ENCODE measurements at regions not wholly inside any gene's neighbourhood (a gene's known extent, or its start where the extent isn't known, plus 50 kb on each side); places are given as distances from the start of the nearest gene placed in this dataset.
"Not testable (repeated sequence)": the region's sequence is repeated elsewhere in the genome, so short reads cannot be mapped to it uniquely, and the experiment has no call there.

GRCh38 chr4:147160908-147161513 is 215.3 kb upstream of the TTC29 start:
- intact Hi-C loops (cut with DNase I; ENCODE audit: low total_unique reads) = no loop called here
- Histone ChIP-seq H3K27me3 (no peaks in the 10 kb centered on the region), H3K27ac (no peak overlapping the region), H3K9me3 (no peaks in the 10 kb centered on the region), H3K4me3 (no peak overlapping the region), H3K36me3 (no peaks in the 10 kb centered on the region), H3K4me1 (no peaks in the 10 kb centered on the region)
- TF ChIP-seq CTCF (IDR thresholded peaks at IDR 0.05) (peak; percentile 56 to 67 (median 57)), POLR2AphosphoS5 (IDR thresholded peaks at IDR 0.05) (no peak)
- no peak for DNase-seq (ENCODE audit: low spot score in 2 of 2)

GRCh38 chr4:147163311-147163710 is 217.6 kb upstream of the TTC29 start:
- Histone ChIP-seq H3K27ac (no peak overlapping the region), H3K36me3 (no peaks in the 10 kb centered on the region), H3K9me3 (no peaks in the 10 kb centered on the region), H3K4me1 (no peaks in the 10 kb centered on the region), H3K27me3 (no peaks in the 10 kb centered on the region), H3K4me3 (no peak overlapping the region)
- TF ChIP-seq POLR2A (IDR thresholded peaks at IDR 0.05) (no peak), CTCF (IDR thresholded peaks at IDR 0.05) (no peak), POLR2AphosphoS5 (IDR thresholded peaks at IDR 0.05) (no peak)
- DNase-seq (ENCODE audit: low spot score in 2 of 2) = no peak
- intact Hi-C loops (cut with DNase I; ENCODE audit: low total_unique reads) = no loop called here

- H3K27ac ChIP-seq; H3K9me3 ChIP-seq; H3K36me3 ChIP-seq; DNase-seq (ENCODE audit: low spot score in 2 of 2); H3K4me3 ChIP-seq; H3K27me3 ChIP-seq; H3K4me1 ChIP-seq; intact Hi-C loops (cut with DNase I; ENCODE audit: low total_unique reads): not testable (repeated sequence)
Observed at GRCh38 chr4:147168200-147168599, 222.5 kb upstream of the TTC29 start.

GRCh38 chr4:147173322-147173721 is 227.7 kb upstream of the TTC29 start:
- Histone ChIP-seq H3K27me3 (no peaks in the 10 kb centered on the region), H3K9me3 (no peaks in the 10 kb centered on the region), H3K4me1 (no peaks in the 10 kb centered on the region), H3K4me3 (no peak overlapping the region), H3K36me3 (no peaks in the 10 kb centered on the region), H3K27ac (no peak overlapping the region)
- no peak for DNase-seq (ENCODE audit: low spot score in 2 of 2)
- intact Hi-C loops (cut with DNase I; ENCODE audit: low total_unique reads) = no loop called here
- TF ChIP-seq POLR2A (IDR thresholded peaks at IDR 0.05) (no peak), CTCF (IDR thresholded peaks at IDR 0.05) (no peak), POLR2AphosphoS5 (IDR thresholded peaks at IDR 0.05) (no peak)

GRCh38 chr4:147173797-147174432 is 228.3 kb upstream of the TTC29 start:
- DNase-seq (ENCODE audit: low spot score in 2 of 2) = no peak
- Histone ChIP-seq H3K27me3 (no peaks in the 10 kb centered on the region), H3K27ac (no peak overlapping the region)

More at GRCh38 chr4:147173797-147174432, 228.3 kb upstream of the TTC29 start:
- no peak overlapping the region for H3K4me3 ChIP-seq
- H3K36me3 ChIP-seq = no peaks in the 10 kb centered on the region
- H3K4me1 ChIP-seq = no peaks in the 10 kb centered on the region
- TF ChIP-seq POLR2AphosphoS5 (IDR thresholded peaks at IDR 0.05) (no peak), POLR2A (IDR thresholded peaks at IDR 0.05) (no peak), CTCF (IDR thresholded peaks at IDR 0.05) (no peak)
- intact Hi-C loops (cut with DNase I; ENCODE audit: low total_unique reads) = no loop called here
- H3K9me3 ChIP-seq = no peaks in the 10 kb centered on the region

All from breast epithelium (tissue), 4 donors.